Lower leg skin (tissue), 4 donors: ENCODE measurements at regions not wholly inside any gene's neighbourhood (a gene's known extent, or its start where the extent isn't known, plus 50 kb on each side); places are given as distances from the start of the nearest gene placed in this dataset.
"Not testable (repeated sequence)": the region's sequence is repeated elsewhere in the genome, so short reads cannot be mapped to it uniquely, and the experiment has no call there.

Source experiments
- DNase-seq, 2 donors: peaks; one replicate each; pipeline ENCODE4 v3.0.0-alpha.2; 2019; ENCODE audit warnings: low spot score in 2 of 2
- H3K4me3 ChIP-seq: fragments of 200-600 bp; sonication (generic); 2 replicates; pipeline ENCODE4 v1.5.1; 2017; ENCODE audit warnings: mild to moderate bottlenecking, low read depth; ENCODE audit not compliant: poor library complexity, severe bottlenecking
- CTCF ChIP-seq, 3 donors: fragments of 450-650 bp; IDR thresholded peaks; one replicate each; pipeline ENCODE4 v1.5.1; 2016; ENCODE audit warnings: antibody characterized with exemption in 3 of 3, mild to moderate bottlenecking in 3 of 3, moderate library complexity in 2 of 3
- POLR2A ChIP-seq, 2 donors: fragments of 450-650 bp; IDR thresholded peaks; one replicate each; pipeline ENCODE4 v1.6.1; 2016 to 2017; ENCODE audit warnings: antibody characterized with exemption in 2 of 2, mild to moderate bottlenecking in 1 of 2, moderate library complexity in 1 of 2
- WGBS, 2 donors: methylation state at CpG; one replicate each; pipeline ENCODE4 v1.1.5; 2018; 5-methylcytosine and 5-hydroxymethylcytosine counted together
- intact Hi-C: fragments of 100-400 bp; cut with DNase I; formaldehyde crosslinking; loops from one replicate; pipeline ENCODE4 v1.15.0; 2023; ENCODE audit warnings: low total_unique reads

GRCh38 chr11:98720951-98721350 lies 299.8 kb upstream of the CNTN5 start:
- intact Hi-C loops: no loop called here
- no peak for TF ChIP-seq CTCF (IDR thresholded peaks at IDR 0.05)
- no peak for TF ChIP-seq POLR2A (IDR thresholded peaks at IDR 0.05)
- DNase-seq: no peak
- no peak overlapping the region for H3K4me3 ChIP-seq
- WGBS, 2 donors: 77 to 79% methylated on average over 3 of the region's 3 CpGs

- no peak overlapping the region for H3K4me3 ChIP-seq
- no peak for DNase-seq
- TF ChIP-seq CTCF (IDR thresholded peaks at IDR 0.05) (no peak), POLR2A (IDR thresholded peaks at IDR 0.05) (no peak)
- 43 to 56% methylated on average over 5 of the region's 5 CpGs for WGBS, 2 donors
- intact Hi-C loops: no loop called here
These were observed 295.3 kb upstream of the CNTN5 start for GRCh38 chr11:98725471-98725870.

GRCh38 chr11:98728421-98728820 lies 292.3 kb upstream of the CNTN5 start:
- no peak for DNase-seq
- 84 to 89% methylated on average over 4 of the region's 4 CpGs for WGBS, 2 donors
- TF ChIP-seq POLR2A (IDR thresholded peaks at IDR 0.05) (no peak), CTCF (IDR thresholded peaks at IDR 0.05) (no peak)
- intact Hi-C loops: no loop called here
- H3K4me3 ChIP-seq: no peak overlapping the region

GRCh38 chr11:98729118-98729517 lies 291.6 kb upstream of the CNTN5 start:
- intact Hi-C loops: no loop called here
- H3K4me3 ChIP-seq: no peak overlapping the region
- WGBS, 2 donors: 91 to 96% methylated on average over 6 of the region's 6 CpGs
- TF ChIP-seq POLR2A (IDR thresholded peaks at IDR 0.05): no peak
- no peak for TF ChIP-seq CTCF (IDR thresholded peaks at IDR 0.05)
- no peak for DNase-seq

- no peak overlapping the region for H3K4me3 ChIP-seq
- TF ChIP-seq CTCF (IDR thresholded peaks at IDR 0.05) (no peak), POLR2A (IDR thresholded peaks at IDR 0.05) (no peak)
- DNase-seq: no peak
- intact Hi-C loops: no loop called here
- WGBS, 2 donors: 52 to 55% methylated on average over 1 of the region's 1 CpG
These were observed 287.8 kb upstream of the CNTN5 start for GRCh38 chr11:98732947-98733346.

- H3K4me3 ChIP-seq, intact Hi-C loops, DNase-seq: not testable (repeated sequence)
- 30 to 36% methylated on average over 5 of the region's 5 CpGs for WGBS, 2 donors
These were observed 287.4 kb upstream of the CNTN5 start for GRCh38 chr11:98733378-98733777.
